ENCODE measurements at regions not wholly inside any gene's neighbourhood (a gene's known extent, or its start where the extent isn't known, plus 50 kb on each side); places are given as distances from the start of the nearest gene placed in this dataset.

DNA sequence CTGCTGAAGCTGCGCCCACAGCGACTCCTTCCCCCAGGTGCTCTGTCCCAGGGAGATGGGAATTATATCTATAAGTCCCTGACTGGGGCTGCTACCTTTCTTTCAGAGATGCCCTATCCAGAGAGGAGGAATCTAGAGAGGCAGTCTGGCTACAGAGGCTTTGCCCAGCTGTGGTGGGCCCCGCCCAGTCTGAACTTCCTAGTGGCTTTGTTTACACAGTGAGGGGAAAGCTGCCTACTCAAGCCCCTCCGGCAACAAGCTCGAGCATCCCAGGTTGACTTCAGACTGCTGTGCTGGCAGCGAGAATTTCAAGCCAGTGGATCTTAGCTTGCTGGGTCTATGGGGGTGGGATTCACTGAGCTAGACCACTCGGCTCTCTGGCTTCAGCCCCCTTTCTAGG is 152.5 kb upstream of the MAP3K7 start:
- BruUV-seq (replicated peaks): no TSS peak
- Histone ChIP-seq H3K36me3 (ENCODE audit: insufficient read depth, low read length, poor library complexity, severe bottlenecking) (no peaks in the 10 kb centered on the region), H3K4me3 (ENCODE audit: low read depth, low read length, poor library complexity, severe bottlenecking) (no peak overlapping the region), H3K27ac (ENCODE audit: low read depth, low read length, poor library complexity, severe bottlenecking) (no peak overlapping the region), H3K4me1 (ENCODE audit: insufficient read depth, low read length, poor library complexity, severe bottlenecking) (no peaks in the 10 kb centered on the region), H3K9me3 (ENCODE audit: low read depth, low read length, poor library complexity, severe bottlenecking) (no peaks in the 10 kb centered on the region), H3K27me3 (replicated peaks; ENCODE audit: insufficient read depth, low read depth, low read length, poor library complexity) (peaks cover 39% of the 10 kb centered on the region)
- TF ChIP-seq, protein P1, sequence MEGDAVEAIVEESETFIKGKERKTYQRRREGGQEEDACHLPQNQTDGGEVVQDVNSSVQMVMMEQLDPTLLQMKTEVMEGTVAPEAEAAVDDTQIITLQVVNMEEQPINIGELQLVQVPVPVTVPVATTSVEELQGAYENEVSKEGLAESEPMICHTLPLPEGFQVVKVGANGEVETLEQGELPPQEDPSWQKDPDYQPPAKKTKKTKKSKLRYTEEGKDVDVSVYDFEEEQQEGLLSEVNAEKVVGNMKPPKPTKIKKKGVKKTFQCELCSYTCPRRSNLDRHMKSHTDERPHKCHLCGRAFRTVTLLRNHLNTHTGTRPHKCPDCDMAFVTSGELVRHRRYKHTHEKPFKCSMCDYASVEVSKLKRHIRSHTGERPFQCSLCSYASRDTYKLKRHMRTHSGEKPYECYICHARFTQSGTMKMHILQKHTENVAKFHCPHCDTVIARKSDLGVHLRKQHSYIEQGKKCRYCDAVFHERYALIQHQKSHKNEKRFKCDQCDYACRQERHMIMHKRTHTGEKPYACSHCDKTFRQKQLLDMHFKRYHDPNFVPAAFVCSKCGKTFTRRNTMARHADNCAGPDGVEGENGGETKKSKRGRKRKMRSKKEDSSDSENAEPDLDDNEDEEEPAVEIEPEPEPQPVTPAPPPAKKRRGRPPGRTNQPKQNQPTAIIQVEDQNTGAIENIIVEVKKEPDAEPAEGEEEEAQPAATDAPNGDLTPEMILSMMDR (conservative IDR thresholded peaks at IDR 0.05; ENCODE audit: low read depth, low read length): no peak
- no peak for TF ChIP-seq EZH2 (IDR thresholded peaks at IDR 0.05; ENCODE audit: borderline replicate concordance, low read depth, low read length, poor library complexity, severe bottlenecking)
- intact Hi-C loops (cut with micrococcal nuclease; ENCODE audit: unreplicated experiment): no loop called here
- POLR2A ChIA-PET (ENCODE audit: low non-redundant PET): no interaction called here
- DNase-seq (ENCODE audit: low spot score): no peak
- CTCF ChIA-PET: no interaction called here

DNA sequence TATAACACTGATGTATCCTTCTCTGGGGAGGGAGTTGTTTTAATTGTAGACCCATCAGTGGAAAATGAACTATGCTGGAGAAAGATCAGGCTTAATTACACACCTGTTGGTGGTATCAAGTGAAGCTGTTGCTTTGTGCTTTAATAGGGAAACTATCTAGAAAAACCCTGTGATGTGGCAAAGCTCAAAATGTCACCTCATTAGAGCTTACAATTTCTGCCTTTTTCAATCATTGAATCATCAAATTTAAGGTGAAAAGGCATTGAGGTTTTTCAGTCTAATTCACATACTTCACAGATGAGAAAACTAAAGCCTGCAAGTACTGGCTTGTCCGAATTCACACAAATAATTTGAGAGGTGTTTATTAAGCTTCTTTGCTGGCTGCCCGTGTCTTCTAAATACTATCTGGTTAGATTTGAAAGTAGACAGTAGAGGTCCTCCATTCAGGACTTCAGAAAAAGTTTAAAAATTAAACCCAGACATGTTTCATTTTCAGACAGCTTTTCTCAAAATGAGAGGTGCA is 143.3 kb upstream of the MAP3K7 start:
- no TSS peak for BruUV-seq (replicated peaks)
- CTCF ChIA-PET: no interaction called here
- intact Hi-C loops (cut with micrococcal nuclease; ENCODE audit: unreplicated experiment): no loop called here

DNA sequence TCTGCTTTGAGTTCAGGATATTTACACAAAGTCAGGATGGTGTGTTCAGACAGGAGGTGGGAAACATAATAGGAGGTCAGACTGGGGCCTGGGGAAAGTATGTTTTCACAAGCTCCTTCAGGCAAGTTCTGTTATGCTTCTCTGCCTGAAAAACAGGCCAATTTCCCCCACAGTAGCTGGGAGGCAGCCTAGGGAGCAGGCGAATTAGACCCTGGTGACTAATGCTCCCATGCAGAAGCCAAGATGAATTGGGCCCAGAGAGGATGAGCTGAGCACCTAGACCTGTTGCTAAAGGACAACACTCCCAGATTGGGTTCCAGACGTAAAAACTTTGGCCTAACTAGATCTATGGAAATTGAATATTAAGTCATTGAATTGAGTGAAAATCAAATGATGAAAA is 142.2 kb upstream of the MAP3K7 start:
- H3K27ac ChIP-seq (ENCODE audit: low read depth, low read length, poor library complexity, severe bottlenecking): no peak overlapping the region
- H3K4me1 ChIP-seq (ENCODE audit: insufficient read depth, low read length, poor library complexity, severe bottlenecking): no peaks in the 10 kb centered on the region
- no TSS peak for BruUV-seq (replicated peaks)
- ChIA-PET CTCF (no interaction called here), POLR2A (ENCODE audit: low non-redundant PET) (no interaction called here)
- H3K27me3 ChIP-seq (replicated peaks; ENCODE audit: insufficient read depth, low read depth, low read length, poor library complexity): peaks cover 21% of the 10 kb centered on the region
- no peak overlapping the region for H3K4me3 ChIP-seq (ENCODE audit: low read depth, low read length, poor library complexity, severe bottlenecking)
- TF ChIP-seq, protein P1 (conservative IDR thresholded peaks at IDR 0.05; ENCODE audit: low read depth, low read length): no peak
- TF ChIP-seq EZH2 (IDR thresholded peaks at IDR 0.05; ENCODE audit: borderline replicate concordance, low read depth, low read length, poor library complexity, severe bottlenecking): no peak
- intact Hi-C loops (cut with micrococcal nuclease; ENCODE audit: unreplicated experiment): no loop called here
- H3K36me3 ChIP-seq (ENCODE audit: insufficient read depth, low read length, poor library complexity, severe bottlenecking): no peaks in the 10 kb centered on the region
- H3K9me3 ChIP-seq (ENCODE audit: low read depth, low read length, poor library complexity, severe bottlenecking): no peaks in the 10 kb centered on the region
- no peak for DNase-seq (ENCODE audit: low spot score)

More for the DNA sequence above, 143.3 kb upstream of the MAP3K7 start:
- no peak for TF ChIP-seq EZH2 (IDR thresholded peaks at IDR 0.05; ENCODE audit: borderline replicate concordance, low read depth, low read length, poor library complexity, severe bottlenecking)
- TF ChIP-seq, protein P1 (conservative IDR thresholded peaks at IDR 0.05; ENCODE audit: low read depth, low read length): no peak
- no peak overlapping the region for H3K27ac ChIP-seq (ENCODE audit: low read depth, low read length, poor library complexity, severe bottlenecking)
- no peaks in the 10 kb centered on the region for H3K4me1 ChIP-seq (ENCODE audit: insufficient read depth, low read length, poor library complexity, severe bottlenecking)
- no peaks in the 10 kb centered on the region for H3K36me3 ChIP-seq (ENCODE audit: insufficient read depth, low read length, poor library complexity, severe bottlenecking)
- no peak overlapping the region for H3K4me3 ChIP-seq (ENCODE audit: low read depth, low read length, poor library complexity, severe bottlenecking)
- DNase-seq (ENCODE audit: low spot score): no peak
- H3K27me3 ChIP-seq (replicated peaks; ENCODE audit: insufficient read depth, low read depth, low read length, poor library complexity): peaks cover 10% of the 10 kb centered on the region
- H3K9me3 ChIP-seq (ENCODE audit: low read depth, low read length, poor library complexity, severe bottlenecking): no peaks in the 10 kb centered on the region
- POLR2A ChIA-PET (ENCODE audit: low non-redundant PET): interaction anchor here (0.7 kb wide), 1 partner anchor 10 kb away, joined by 3 read pairs; no protein-coding TSS in a partner anchor

Measured in A673 (cell line).